COR-L47 (cell line): ENCODE measurements at regions not wholly inside any gene's neighbourhood (a gene's known extent, or its start where the extent isn't known, plus 50 kb on each side); places are given as distances from the start of the nearest gene placed in this dataset.
"Not testable (repeated sequence)": the region's sequence is repeated elsewhere in the genome, so short reads cannot be mapped to it uniquely, and the experiment has no call there.

ENCODE experiments used
- DNase-seq: peaks from one replicate; lab custom pipeline; 2025; lab: John Stamatoyannopoulos, UW

DNA sequence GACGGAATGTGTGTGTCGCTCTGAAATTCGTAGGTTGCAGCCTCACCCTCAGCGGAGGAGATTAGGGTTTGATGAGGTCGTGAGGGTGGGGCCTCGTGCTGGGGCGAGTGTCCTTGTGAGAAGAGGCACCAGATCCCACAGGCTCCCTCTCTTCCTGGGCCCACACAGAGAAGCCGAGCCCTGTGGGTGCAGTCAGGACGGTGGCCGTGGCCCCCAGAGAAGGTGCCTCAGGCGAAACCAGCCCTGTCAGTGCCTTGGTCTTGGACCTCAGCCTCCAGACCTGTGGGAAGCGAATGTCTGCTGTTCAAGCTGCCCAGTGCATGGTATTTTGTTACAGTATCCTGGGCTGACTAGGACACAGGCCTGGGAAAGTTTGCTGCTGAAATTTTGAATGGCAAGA, 108.0 kb upstream of the ALKAL2 start:
- DNase-seq: no peak

DNA sequence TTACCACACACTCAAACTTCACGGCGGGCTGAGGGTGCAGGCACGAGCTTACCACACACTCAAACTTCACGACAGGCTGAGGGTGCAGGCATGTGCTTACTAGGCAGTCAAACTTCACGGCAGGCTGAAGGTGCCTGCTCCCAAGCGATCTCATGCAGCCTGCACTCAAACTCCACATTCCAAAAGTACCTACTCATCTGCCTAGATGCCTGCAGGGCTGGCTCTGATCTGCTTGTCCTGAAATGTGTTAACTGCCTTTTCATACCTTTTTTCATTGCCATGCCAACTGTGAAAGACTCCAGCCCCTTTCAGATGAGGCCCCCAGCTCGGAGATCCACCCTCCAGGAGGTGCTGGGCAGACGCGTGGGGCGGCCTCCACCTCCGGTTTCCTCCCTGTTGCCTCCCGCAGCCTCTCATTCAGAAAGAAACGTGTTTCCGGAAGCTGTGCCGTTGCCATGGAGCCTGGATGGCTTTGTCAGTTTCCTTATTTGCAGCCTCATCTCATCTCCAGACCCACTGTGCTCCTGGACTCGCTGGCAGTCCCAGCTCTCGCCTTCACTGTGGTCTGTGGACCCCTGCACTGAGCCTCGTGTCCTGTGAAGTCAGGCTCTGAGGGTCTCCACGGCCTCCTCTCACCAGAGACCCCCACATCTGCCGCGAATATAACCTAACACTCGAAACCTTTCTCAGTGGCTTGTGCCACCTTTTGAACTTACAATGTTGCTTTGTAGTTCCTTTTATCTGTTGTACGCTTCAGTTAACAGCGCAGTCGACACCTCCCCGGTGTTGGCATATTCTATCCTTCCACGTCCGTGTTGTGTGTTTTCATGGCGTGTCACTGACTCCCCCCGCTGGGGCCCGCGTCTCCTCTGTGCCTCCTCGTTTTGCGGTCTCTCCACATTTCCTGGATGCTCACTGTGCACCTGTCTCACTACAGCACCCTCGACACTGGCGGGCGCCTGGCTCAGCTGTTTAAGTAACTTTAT, 106.1 kb upstream of the ALKAL2 start:
- DNase-seq: peak; percentile 57

DNA sequence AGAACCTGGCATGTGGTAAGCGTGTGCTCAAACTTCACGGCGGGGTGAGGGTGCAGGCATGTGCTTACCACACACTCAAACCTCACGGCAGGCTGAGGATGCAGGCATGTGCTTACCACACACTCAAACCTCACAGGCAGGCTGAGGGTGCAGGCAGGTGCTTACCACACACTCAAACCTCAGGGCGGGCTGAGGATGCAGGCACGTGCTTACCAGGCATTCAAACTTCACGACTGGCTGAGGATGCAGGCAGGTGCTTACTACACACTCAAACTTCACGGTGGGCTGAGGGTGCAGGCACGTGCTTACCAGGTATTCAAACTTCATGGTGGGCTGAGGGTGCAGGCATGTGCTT, 105.0 kb upstream of the ALKAL2 start:
- DNase-seq: no peak

DNA sequence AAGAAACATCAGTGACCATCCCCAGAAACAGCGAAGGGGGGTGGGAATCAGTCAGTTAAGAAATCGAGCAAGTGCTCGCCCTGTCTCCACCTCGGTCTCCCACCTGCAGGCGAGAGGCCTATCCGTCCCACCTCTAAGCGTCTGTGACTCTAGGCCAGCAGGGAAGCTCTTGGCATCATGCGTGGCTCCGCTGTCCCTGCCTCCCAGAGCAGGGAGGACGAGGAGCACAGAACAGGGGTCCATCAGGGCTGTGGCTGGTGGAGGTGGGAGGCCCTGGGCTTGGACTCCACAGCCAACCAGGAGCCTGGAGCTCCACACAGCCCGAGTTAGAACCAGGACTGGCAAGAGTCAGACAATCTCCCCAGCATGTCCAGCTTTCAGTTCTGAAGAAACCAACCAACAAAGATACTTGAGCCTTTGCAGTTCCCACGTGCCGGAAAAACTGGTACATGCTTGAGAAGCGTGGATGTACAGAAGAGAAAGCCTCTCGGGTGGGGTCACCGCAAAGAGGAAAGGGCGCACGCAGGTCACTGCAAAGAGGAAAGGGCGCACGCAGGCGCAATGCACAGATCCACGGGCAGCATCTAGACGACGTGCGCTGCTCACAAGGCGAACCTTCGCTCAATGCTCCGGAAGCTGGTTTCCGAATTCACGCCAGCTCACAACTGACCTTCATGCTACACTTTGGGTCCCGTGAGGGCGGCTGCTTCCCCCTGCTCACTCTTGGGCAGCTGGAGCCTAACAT, 104.5 kb upstream of the ALKAL2 start:
- no peak for DNase-seq

DNA sequence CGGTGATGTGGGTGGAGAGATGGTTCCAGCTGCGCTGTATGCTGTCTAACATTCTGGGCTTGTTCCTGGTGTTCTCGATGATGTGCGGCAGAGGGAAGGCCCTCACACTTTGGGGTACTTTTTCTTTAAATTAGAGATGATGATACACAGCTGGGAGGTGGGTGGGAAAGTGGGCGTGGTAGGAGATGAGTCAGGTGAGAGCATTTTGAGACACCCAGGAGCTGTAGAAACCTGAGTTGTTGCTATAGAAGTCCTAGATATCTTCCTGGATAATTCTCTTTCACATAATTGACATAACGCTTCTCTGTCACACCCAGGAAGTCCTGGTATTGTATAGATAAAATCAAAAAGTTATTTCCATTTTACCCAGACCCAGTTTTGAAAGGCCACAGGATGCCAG, 103.8 kb upstream of the ALKAL2 start:
- no peak for DNase-seq

DNA sequence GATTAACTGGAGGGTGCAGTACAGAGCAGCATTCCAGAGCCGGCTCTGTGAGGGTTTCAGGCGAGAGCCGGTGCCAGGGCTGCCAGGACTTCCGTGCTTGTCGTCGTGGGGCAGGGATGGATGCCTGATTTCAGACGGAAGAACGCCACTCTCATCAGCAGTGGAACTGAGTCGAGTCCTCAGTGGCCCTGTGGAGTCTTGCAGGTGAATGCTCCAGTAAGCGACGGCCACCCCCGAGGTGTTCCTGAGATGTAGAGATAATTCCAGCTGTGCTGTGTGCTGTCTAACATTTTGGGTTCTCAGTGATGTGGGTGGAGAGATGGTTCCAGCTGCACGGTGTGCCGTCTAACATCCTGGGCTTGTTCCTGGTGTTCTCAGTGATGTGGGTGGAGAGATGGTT, 103.1 kb upstream of the ALKAL2 start:
- DNase-seq: no peak

DNA sequence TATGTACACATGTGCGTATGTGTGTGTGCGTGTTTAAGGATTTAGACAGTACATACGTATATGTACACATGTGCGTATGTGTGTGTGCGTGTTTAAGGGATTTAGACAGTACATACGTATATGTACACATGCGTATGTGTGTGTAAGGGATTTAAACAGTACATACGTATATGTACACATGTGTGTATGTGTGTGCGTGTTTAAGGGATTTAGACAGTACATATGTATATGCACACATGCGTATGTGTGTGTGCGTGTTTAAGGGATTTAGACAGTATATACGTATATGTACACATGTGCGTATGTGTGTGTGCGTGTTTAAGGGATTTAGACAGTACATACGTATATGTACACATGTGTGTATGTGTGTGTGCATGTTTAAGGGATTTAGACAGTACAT, 102.1 kb upstream of the ALKAL2 start:
- not testable (repeated sequence) for DNase-seq

DNA sequence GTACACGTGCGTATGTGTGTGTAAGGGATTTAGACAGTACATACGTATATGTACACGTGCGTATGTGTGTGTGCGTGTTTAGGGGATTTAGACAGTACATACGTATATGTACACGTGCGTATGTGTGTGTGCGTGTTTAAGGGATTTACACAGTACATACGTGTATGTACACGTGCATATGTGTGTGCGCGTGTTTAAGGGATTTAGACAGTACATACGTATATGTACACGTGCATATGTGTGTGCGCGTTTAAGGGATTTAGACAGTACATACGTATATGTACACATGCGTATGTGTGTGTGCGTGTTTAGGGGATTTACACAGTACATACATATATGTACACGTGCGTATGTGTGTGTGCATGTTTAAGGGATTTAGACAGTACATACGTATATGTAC, 100.9 kb upstream of the ALKAL2 start:
- DNase-seq: not testable (repeated sequence)

DNA sequence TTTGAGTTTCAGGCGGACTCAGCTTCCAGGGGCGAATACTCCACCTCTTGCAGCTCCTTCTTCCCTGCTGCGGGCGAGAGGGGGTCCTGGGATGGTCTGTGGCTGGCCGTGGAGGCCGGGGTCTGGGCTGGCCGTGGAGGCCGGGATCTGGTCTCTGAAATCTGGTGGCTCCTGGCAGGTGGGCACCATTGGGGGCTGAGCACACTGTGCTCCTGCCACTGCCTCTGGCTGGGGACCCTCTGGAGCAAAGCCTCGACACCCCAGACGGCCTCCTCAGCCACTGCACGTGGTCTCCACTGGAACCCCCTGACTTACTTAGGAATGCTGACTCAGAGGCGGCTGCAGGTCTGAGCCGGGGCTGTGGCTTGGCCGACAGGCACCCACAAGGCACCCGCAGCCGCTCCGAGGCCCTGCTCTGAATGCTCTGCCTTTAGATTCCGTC, 100.1 kb upstream of the ALKAL2 start:
- DNase-seq: no peak

DNA sequence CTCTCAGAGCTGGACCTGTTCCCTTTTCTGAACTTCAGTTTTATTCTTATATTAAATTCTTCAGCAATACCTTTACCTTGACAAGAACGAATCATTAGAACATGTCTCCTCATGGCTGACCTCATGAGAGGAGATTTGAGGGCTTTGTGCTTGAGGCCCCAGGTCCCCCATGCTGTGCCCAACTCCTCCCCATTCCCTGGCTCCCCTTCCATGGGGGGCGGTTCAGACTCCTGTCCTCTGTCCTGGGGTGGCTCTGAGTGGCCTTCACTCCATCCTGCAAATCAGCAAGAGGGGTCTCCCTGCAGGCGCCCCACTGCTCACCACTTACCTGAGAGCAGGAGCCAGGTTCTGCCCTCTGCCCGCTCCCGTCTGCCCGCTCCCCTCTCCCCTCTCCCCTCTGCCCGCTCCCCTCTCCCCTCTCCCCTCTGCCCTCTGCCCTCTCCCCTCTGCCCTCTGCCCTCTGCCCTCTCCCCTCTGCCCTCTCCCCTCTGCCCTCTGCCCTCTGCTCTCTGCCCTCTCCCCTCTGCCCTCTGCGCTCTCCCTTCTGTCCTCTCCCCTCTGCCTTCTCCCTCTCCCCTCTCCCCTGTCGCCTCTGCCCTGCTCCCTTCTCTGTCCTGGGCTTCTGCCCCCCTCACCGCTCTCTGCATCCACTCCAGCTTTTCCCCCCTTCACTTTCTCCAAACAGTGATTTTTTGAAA, 98.7 kb upstream of the ALKAL2 start:
- DNase-seq: no peak

DNA sequence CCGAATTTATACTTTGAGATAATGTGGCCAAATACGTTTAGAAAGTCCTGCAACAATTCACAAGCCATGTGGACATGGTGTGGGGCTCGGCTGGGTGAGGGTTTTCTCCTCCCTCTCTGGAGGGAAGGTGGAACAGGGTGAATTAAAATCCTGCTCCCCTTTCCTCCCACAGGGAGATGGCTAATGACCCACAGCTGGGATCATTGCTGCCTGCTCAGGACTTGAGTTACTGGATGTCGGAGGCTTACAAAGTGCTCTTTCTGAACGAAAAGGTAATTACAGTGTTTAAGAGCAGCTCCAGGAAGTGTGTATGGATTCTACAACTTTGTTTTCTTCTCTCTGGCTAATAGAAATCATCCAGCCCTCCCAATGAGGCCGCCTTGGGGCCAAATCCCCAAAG, 97.9 kb upstream of the ALKAL2 start:
- no peak for DNase-seq

DNA sequence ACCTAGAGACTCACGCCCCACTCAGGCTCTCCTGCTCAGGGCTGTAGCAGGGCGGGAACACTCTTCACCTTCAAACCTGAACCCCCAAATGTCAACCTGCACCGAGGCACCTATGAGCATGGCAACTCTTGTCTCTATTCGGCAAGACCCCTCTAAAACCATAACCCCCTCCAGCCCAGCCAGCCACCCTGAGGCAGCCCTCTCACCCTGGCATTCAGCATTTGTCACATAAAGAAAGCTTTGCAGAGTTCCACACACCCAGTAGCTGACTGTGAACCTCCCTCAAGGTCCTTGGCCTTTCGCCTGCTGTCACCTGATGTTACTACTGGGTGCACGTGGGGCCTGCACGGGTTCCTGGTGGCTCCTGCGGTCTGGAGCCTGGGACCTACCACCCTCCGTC, 97.2 kb upstream of the ALKAL2 start:
- no peak for DNase-seq

DNA sequence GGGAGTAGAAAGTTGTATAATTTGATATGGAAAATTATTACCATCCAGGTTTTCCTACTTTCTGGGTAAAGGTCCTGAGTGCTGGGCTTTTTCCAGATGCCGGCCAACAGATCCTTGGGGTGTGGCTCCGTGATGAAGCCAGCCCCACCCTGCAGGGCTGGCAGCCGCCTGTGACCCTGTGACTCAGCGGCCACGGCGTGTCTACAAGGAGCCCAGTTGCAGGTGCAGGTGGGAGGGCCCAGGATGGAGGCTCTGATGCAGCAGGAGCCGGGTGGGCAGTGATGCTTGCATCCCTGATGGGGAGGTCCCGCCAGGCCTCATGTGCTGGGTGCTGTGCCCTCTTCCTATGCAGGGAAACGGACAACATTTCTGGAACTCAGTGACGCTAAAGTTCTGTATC, 96.0 kb upstream of the ALKAL2 start:
- DNase-seq: no peak

DNA sequence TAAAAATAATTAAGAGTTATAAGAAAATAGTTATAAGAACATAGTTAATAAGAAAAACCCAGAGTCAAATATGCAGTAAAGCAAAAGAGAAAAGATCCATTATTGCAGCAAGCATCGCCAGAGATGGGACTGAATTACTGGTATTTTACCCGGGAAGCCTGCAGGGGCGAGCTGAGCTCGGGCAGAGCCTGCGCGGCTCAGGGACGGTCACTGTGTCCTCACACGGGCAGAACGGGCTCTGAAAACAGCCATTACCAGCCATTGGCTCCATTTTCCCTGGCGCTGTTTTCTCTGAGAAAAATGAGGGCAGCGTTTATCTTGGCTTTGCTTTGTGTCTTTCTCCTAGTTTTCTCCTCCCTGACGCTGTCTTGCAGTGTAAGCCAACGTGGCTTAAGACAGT, 95.3 kb upstream of the ALKAL2 start:
- no peak for DNase-seq

DNA sequence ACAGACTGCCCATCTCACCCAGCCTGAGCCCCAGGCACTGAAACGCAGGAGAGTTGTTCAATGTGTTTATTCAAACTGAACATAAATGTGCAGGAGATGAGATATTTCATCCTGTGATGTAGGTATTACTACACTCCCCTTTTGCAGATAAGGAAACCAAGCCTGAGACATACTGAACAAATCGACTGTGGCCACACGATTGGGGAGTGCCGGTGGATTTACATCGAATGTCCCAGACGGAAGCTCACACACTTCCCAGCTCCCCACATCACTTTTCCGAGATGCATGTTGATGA, 94.8 kb upstream of the ALKAL2 start:
- DNase-seq: no peak

DNA sequence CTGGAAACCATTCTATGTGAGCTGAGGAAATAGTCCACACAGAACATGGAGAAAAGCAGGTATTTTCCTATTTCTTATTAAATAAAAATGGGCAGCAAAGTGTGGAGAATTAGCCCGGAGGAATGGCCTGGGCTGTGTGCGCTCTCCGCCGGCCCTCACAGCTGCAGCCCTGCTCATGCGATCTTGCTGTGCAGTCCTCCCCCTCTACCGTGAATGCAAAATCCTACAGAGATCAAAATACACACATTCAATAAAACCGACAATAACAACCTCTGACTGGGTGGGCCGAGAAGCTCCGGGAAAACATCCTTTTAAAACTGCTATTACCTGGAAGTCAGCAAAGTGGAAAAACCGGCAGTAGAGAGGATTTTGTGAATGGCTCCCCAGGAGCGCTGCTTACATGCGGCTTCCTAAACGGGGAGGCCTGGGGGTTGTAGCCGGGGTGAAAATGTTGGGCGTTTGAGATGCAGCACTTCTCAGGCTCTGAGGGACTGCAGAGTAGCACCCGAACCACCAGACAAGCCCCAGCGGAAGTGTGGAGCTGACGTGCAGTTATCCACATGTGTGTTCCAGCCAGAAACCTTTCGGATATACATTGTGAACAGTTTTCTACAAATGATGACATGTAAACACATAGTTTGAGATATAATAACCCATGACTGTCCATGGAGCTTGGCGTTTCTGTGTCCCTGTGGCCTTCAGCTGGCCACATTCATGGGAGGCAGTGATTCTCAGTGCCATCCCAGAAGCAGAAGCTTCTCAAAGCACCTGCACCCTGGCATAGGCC, 94.2 kb upstream of the ALKAL2 start:
- no peak for DNase-seq

DNA sequence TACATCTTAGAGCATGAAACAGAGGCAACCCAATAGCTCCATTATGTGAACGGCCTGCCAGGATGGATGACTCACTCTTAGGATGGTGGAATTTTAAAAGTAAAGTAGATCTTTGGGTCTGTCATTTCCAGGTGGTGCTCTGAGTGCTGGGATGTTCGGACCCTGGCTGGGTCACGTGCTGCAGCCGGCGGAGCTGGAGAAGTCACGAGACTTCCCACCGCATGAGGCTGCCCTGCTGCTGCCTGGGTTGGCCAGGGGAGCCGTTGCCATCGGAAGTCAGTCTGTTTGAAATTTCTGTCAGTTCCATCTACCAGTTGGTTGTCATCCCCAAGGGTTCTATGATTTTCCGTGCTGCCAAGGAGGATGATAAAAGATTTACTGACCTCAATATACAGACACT, 93.3 kb upstream of the ALKAL2 start:
- no peak for DNase-seq

DNA sequence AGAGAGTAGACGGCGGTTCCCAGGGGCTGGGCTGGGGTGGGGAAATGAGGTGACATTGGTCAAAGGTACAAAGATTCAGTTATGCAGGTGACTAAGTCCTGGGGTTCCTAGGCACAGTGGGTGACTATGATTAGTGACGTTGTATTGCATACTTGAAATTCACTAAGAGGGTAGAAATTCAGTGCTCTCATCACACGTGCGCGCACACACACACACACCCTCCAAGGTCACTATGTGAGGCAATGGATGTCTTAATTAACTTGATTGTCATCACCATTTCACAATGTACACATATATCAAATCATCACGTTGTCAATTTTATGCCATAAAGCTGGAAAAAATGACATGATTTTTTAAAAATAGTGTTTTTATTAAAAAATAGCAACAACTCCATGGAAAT, 92.9 kb upstream of the ALKAL2 start:
- no peak for DNase-seq

DNA sequence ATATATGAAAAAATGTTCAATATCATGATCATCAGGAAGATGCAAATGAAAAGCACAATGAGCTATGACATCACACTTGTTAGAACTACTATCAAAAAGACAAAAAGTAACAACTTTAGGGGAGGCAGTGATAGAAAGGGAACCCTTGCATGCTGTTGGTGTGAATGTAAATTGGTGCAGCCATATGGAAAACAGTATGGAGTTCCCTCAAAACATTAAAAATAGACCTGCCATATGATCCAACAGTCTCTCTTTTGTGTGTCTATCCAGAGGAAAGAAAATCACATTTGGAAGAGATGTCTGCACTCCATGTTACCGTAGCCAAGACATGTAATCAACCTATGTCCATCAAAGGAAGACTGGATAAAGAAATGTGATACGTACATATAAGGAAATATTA, 92.3 kb upstream of the ALKAL2 start:
- DNase-seq: no peak

DNA sequence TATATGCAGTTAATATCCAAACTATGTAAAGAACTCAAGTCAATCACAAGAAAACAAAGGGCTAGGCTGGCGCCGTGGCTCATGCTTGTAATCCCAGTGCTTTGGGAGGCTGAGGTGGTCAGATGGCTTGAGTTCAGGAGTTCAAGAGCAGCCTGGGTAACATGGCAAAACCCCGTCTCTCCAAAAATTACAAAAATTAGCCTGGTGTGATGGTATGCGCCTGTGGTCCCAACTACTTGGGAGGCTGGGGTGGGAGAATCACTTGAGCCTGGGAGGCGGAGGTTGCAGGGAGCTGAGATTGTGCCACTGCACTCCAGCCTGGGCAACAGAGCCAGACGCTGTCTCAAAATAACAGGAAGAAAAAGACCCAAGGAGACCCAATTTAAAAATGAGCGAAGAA, 91.9 kb upstream of the ALKAL2 start:
- no peak for DNase-seq

DNA sequence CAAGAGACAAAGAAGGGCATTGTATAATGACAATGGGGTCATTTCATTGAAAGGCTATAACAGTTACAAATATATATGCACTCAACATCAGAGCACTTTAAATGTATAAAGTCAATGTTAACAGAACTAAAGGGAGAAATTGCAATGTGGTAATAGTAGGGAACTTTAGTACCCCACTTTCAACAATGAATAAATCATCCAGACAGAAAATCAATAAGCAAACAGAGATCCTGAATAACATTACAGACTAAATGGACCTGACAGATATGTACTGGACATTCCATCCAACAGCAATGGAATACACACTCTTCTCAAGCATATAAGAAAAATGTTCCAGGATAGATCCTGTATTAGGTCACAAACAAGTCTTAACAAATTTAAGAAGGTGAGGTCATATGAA, 90.5 kb upstream of the ALKAL2 start:
- DNase-seq: no peak

DNA sequence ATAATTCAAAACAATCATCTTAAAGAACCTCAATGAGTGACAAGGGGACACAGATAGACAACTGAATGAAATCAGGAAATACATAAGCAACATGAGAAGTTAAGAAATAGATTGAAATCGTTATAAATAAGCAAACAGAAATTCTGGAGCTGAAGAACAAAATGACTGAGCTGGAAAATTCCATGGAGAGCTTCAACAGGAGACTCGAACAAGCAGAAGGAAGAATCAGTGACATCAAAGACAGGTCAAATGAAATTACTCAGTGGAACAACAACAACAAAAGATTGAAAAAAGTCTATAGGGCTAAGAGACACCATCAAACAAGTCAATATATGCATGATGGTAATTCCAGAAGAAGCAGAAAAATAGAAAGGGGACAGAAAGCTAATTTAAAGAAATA, 89.5 kb upstream of the ALKAL2 start:
- DNase-seq: no peak
